ENCODE measurements at regions not wholly inside any gene's neighbourhood (a gene's known extent, or its start where the extent isn't known, plus 50 kb on each side); places are given as distances from the start of the nearest gene placed in this dataset.
A peak's percentile ranks its signal among the peaks of the same experiment; 100 is the strongest.

DNA sequence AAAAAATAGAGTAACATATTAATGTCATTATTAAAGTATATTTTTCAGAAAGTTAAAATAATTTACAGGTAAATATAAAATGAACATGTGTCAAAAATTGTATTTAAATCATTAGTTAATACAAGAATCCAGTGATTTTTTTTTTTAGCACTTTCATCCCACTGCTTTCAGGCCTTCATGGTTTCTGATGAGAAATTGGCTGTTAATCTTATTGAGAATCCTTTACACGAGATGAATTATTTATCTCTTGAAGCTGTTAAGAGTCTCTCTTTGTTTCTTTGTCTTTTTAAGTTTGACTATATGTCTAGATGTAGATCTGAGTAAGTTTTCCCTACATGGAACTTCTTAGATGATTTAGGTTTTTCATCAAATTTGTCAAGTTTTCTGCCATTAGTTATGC, 578.5 kb upstream of the KCND2 start:
- Histone ChIP-seq H4K20me1 (ENCODE audit: insufficient read depth, low read length) (no peaks in the 10 kb centered on the region), H3K27ac (ENCODE audit: low read length) (no peak overlapping the region), H3K4me2 (ENCODE audit: insufficient read depth, low read length) (no peak overlapping the region), H3K4me1 (ENCODE audit: insufficient read depth, low read length) (no peaks in the 10 kb centered on the region), H3K9ac (ENCODE audit: low read depth, low read length) (no peak overlapping the region), H3K9me3 (ENCODE audit: insufficient read depth, low read length, severe bottlenecking) (no peaks in the 10 kb centered on the region), H3K27me3 (ENCODE audit: insufficient read depth, low read length, poor library complexity) (no peaks in the 10 kb centered on the region), H3K36me3 (ENCODE audit: insufficient read depth, low read length) (no peaks in the 10 kb centered on the region), H2AFZ (ENCODE audit: low read depth, low read length) (no peak overlapping the region), H3K79me2 (ENCODE audit: insufficient read depth, low read length) (no peaks in the 10 kb centered on the region), H3K4me3 (ENCODE audit: low read depth in 1 of 2, low read length in 2 of 2) (no peak overlapping the region)
- no peak for ATAC-seq (ENCODE audit: insufficient read depth, low read depth)
- no peak for DNase-seq
- TF ChIP-seq, protein P1, sequence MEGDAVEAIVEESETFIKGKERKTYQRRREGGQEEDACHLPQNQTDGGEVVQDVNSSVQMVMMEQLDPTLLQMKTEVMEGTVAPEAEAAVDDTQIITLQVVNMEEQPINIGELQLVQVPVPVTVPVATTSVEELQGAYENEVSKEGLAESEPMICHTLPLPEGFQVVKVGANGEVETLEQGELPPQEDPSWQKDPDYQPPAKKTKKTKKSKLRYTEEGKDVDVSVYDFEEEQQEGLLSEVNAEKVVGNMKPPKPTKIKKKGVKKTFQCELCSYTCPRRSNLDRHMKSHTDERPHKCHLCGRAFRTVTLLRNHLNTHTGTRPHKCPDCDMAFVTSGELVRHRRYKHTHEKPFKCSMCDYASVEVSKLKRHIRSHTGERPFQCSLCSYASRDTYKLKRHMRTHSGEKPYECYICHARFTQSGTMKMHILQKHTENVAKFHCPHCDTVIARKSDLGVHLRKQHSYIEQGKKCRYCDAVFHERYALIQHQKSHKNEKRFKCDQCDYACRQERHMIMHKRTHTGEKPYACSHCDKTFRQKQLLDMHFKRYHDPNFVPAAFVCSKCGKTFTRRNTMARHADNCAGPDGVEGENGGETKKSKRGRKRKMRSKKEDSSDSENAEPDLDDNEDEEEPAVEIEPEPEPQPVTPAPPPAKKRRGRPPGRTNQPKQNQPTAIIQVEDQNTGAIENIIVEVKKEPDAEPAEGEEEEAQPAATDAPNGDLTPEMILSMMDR (IDR thresholded peaks at IDR 0.05; ENCODE audit: borderline replicate concordance, extremely low read depth, low read length, poor library complexity, severe bottlenecking) = no peak
- no peak for TF ChIP-seq EZH2 (IDR thresholded peaks at IDR 0.05; ENCODE audit: borderline replicate concordance, low read depth, low read length, severe bottlenecking)

DNA sequence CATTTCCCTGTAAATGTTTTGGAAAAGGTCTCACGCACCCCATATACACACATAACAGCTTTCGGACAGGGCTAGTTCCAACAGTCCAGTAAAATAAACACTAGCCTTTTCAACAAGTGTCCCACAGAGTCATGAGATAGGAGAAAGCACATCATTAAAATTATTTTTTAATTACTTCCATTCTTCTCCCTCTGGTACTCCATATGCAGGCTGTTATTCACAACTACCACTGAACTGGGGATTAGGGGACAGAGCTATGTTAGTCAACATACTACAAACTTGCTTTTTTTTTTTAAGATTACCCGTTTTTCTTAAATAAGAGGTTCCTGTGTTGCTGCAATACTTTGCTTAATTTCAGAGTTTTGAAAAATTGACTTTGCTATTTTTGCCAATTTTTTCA, 576.6 kb upstream of the KCND2 start:
- no peaks in the 10 kb centered on the region for H3K27me3 ChIP-seq (ENCODE audit: insufficient read depth, low read length, poor library complexity)
- no peaks in the 10 kb centered on the region for H3K9me3 ChIP-seq (ENCODE audit: insufficient read depth, low read length, severe bottlenecking)
- H3K9ac ChIP-seq (ENCODE audit: low read depth, low read length) = no peak overlapping the region
- no peak overlapping the region for H3K4me3 ChIP-seq (ENCODE audit: low read depth in 1 of 2, low read length in 2 of 2)
- no peaks in the 10 kb centered on the region for H3K79me2 ChIP-seq (ENCODE audit: insufficient read depth, low read length)
- no peaks in the 10 kb centered on the region for H3K4me1 ChIP-seq (ENCODE audit: insufficient read depth, low read length)
- no peak for ATAC-seq (ENCODE audit: insufficient read depth, low read depth)
- H3K27ac ChIP-seq (ENCODE audit: low read length) = no peak overlapping the region
- H4K20me1 ChIP-seq (ENCODE audit: insufficient read depth, low read length) = no peaks in the 10 kb centered on the region
- TF ChIP-seq, protein P1 (IDR thresholded peaks at IDR 0.05; ENCODE audit: borderline replicate concordance, extremely low read depth, low read length, poor library complexity, severe bottlenecking) = no peak
- no peak for TF ChIP-seq EZH2 (IDR thresholded peaks at IDR 0.05; ENCODE audit: borderline replicate concordance, low read depth, low read length, severe bottlenecking)
- no peak overlapping the region for H2AFZ ChIP-seq (ENCODE audit: low read depth, low read length)
- H3K36me3 ChIP-seq (ENCODE audit: insufficient read depth, low read length) = no peaks in the 10 kb centered on the region
- no peak overlapping the region for H3K4me2 ChIP-seq (ENCODE audit: insufficient read depth, low read length)
- no peak for DNase-seq

DNA sequence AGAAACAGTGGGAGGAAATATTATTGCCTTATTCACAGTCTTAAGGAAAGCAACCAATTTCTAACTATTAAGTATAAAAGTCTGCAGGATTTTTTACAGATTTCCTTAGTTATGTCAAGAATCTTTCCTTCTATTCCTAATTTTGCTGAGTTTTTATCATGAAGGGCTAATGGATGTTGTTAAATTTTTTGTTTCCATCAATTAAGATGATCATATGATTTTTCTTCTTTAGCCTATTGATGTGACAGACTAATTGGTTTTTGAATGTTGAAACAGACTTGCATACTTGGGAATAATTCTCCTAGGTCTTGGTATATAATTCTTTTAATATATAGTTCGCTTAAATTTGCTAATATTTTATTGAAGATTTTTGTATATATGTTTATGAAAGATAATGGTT, 569.1 kb upstream of the KCND2 start:
- H2AFZ ChIP-seq (ENCODE audit: low read depth, low read length) = no peak overlapping the region
- no peaks in the 10 kb centered on the region for H3K9me3 ChIP-seq (ENCODE audit: insufficient read depth, low read length, severe bottlenecking)
- no peak overlapping the region for H3K27ac ChIP-seq (ENCODE audit: low read length)
- H3K79me2 ChIP-seq (ENCODE audit: insufficient read depth, low read length) = no peaks in the 10 kb centered on the region
- DNase-seq (no peak), ATAC-seq (ENCODE audit: insufficient read depth, low read depth) (no peak)
- TF ChIP-seq, protein P1 (IDR thresholded peaks at IDR 0.05; ENCODE audit: borderline replicate concordance, extremely low read depth, low read length, poor library complexity, severe bottlenecking) = no peak
- no peak for TF ChIP-seq EZH2 (IDR thresholded peaks at IDR 0.05; ENCODE audit: borderline replicate concordance, low read depth, low read length, severe bottlenecking)
- H3K4me3 ChIP-seq (ENCODE audit: low read depth in 1 of 2, low read length in 2 of 2) = no peak overlapping the region
- peaks cover 15% of the 10 kb centered on the region for H3K4me1 ChIP-seq (ENCODE audit: insufficient read depth, low read length)
- no peaks in the 10 kb centered on the region for H3K36me3 ChIP-seq (ENCODE audit: insufficient read depth, low read length)
- H3K27me3 ChIP-seq (ENCODE audit: insufficient read depth, low read length, poor library complexity) = no peaks in the 10 kb centered on the region
- H4K20me1 ChIP-seq (ENCODE audit: insufficient read depth, low read length) = no peaks in the 10 kb centered on the region
- no peak overlapping the region for H3K9ac ChIP-seq (ENCODE audit: low read depth, low read length)
- no peak overlapping the region for H3K4me2 ChIP-seq (ENCODE audit: insufficient read depth, low read length)

DNA sequence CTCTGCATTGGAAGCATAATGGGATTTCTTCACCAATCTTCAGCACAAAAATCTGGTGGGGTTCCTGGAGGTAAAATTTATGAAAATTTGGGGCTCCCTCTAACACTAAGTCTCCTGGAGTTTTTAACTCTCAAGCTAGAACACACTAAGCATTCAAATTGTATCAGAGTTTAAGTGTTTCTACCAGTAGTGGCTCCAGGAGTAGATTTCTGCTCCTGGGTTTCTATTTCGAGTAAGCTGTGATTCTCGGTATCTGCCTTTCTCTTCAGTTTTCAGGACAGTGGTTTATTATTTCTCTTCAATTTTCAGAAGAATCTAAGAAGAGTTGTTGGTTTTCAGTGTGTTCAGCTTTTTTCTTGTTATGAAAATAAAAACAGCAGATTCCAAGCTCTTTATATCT, 566.4 kb upstream of the KCND2 start:
- TF ChIP-seq, protein P1 (IDR thresholded peaks at IDR 0.05; ENCODE audit: borderline replicate concordance, extremely low read depth, low read length, poor library complexity, severe bottlenecking) = no peak
- TF ChIP-seq EZH2 (IDR thresholded peaks at IDR 0.05; ENCODE audit: borderline replicate concordance, low read depth, low read length, severe bottlenecking) = no peak
- Histone ChIP-seq H3K36me3 (ENCODE audit: insufficient read depth, low read length) (no peaks in the 10 kb centered on the region), H3K4me2 (ENCODE audit: insufficient read depth, low read length) (peak overlapping the region; percentile 27; the same call in 1 of the 2 replicates), H3K9ac (ENCODE audit: low read depth, low read length) (no peak overlapping the region), H3K4me3 (ENCODE audit: low read depth in 1 of 2, low read length in 2 of 2) (no peak overlapping the region), H3K9me3 (ENCODE audit: insufficient read depth, low read length, severe bottlenecking) (no peaks in the 10 kb centered on the region), H2AFZ (ENCODE audit: low read depth, low read length) (peak overlapping the region; percentile 46), H3K27me3 (ENCODE audit: insufficient read depth, low read length, poor library complexity) (no peaks in the 10 kb centered on the region), H4K20me1 (ENCODE audit: insufficient read depth, low read length) (no peaks in the 10 kb centered on the region), H3K4me1 (ENCODE audit: insufficient read depth, low read length) (peaks cover 15% of the 10 kb centered on the region), H3K79me2 (ENCODE audit: insufficient read depth, low read length) (no peaks in the 10 kb centered on the region), H3K27ac (ENCODE audit: low read length) (peak overlapping the region; percentile 50; the same call in 1 of the 2 replicates)
- ATAC-seq (ENCODE audit: insufficient read depth, low read depth) = no peak
- no peak for DNase-seq

Measured in DND-41 (cell line).